HG03342 (cell line): ENCODE measurements at regions not wholly inside any gene's neighbourhood (a gene's known extent, or its start where the extent isn't known, plus 50 kb on each side); places are given as distances from the start of the nearest gene placed in this dataset.

Source experiments
- ATAC-seq: cut with Tn5 transposase; IDR thresholded peaks from one replicate; pipeline ENCODE4 v1.9.1; 2021; ENCODE audit warnings: mild to moderate bottlenecking, moderate library complexity; ENCODE audit not compliant: unreplicated experiment

- ATAC-seq: peak; percentile 65
Measured at GRCh38 chr11:97107604-97108003, 717.8 kb downstream of the JRKL start.

GRCh38 chr11:97109078-97109477, 719.3 kb downstream of the JRKL start:
- peak; percentile 55 for ATAC-seq

- ATAC-seq: no peak
Measured at GRCh38 chr11:97110376-97110775, 720.6 kb downstream of the JRKL start.

- ATAC-seq: no peak
Measured at GRCh38 chr11:97111559-97111958, 721.7 kb downstream of the JRKL start.

GRCh38 chr11:97118614-97119200, 728.9 kb downstream of the JRKL start:
- ATAC-seq: no peak

GRCh38 chr11:97123237-97123636, 733.4 kb downstream of the JRKL start:
- no peak for ATAC-seq

GRCh38 chr11:97136067-97136466, 746.3 kb downstream of the JRKL start:
- ATAC-seq: no peak

GRCh38 chr11:97140885-97141494, 751.2 kb downstream of the JRKL start:
- ATAC-seq: peak; percentile 63

- ATAC-seq: no peak
Measured at GRCh38 chr11:97143463-97143862, 753.6 kb downstream of the JRKL start.

GRCh38 chr11:97149741-97150140, 759.9 kb downstream of the JRKL start:
- no peak for ATAC-seq

- no peak for ATAC-seq
Measured at GRCh38 chr11:97157221-97157740, 767.5 kb downstream of the JRKL start.

- no peak for ATAC-seq
Measured at GRCh38 chr11:97158243-97158642, 768.4 kb downstream of the JRKL start.

- no peak for ATAC-seq
Measured at GRCh38 chr11:97163631-97164191, 773.9 kb downstream of the JRKL start.

GRCh38 chr11:97201743-97202612, 812.2 kb downstream of the JRKL start:
- ATAC-seq: no peak

GRCh38 chr11:97202613-97203292, 812.9 kb downstream of the JRKL start:
- no peak for ATAC-seq

GRCh38 chr11:97218011-97218410, 828.2 kb downstream of the JRKL start:
- ATAC-seq: no peak

GRCh38 chr11:97223647-97224046, 833.8 kb downstream of the JRKL start:
- ATAC-seq: no peak

GRCh38 chr11:97224396-97224795, 834.6 kb downstream of the JRKL start:
- ATAC-seq: no peak

- ATAC-seq: no peak
Measured at GRCh38 chr11:97225794-97226193, 836.0 kb downstream of the JRKL start.

GRCh38 chr11:97229936-97230335, 840.1 kb downstream of the JRKL start:
- no peak for ATAC-seq

- no peak for ATAC-seq
Measured at GRCh38 chr11:97231231-97231630, 841.4 kb downstream of the JRKL start.
